Posterior cingulate gyrus (tissue), 11 donors: ENCODE measurements at regions not wholly inside any gene's neighbourhood (a gene's known extent, or its start where the extent isn't known, plus 50 kb on each side); places are given as distances from the start of the nearest gene placed in this dataset.
"Not testable (repeated sequence)": the region's sequence is repeated elsewhere in the genome, so short reads cannot be mapped to it uniquely, and the experiment has no call there.

ENCODE experiments used
- DNase-seq, 10 donors: peaks; one replicate each; pipeline versions ENCODE4 v3.0.0 to v3.0.0-alpha.2; 2020 to 2021; ENCODE audit warnings: mixed read lengths in 3 of 10
- intact Hi-C: fragments of 100-400 bp; cut with DNase I; formaldehyde crosslinking; loops from one replicate; pipeline ENCODE4 v1.15.1; 2023

GRCh38 chr2:180705551-180705950 is 274.9 kb upstream of the UBE2E3 start:
- intact Hi-C loops = no loop called here
- no peak for DNase-seq

DNA sequence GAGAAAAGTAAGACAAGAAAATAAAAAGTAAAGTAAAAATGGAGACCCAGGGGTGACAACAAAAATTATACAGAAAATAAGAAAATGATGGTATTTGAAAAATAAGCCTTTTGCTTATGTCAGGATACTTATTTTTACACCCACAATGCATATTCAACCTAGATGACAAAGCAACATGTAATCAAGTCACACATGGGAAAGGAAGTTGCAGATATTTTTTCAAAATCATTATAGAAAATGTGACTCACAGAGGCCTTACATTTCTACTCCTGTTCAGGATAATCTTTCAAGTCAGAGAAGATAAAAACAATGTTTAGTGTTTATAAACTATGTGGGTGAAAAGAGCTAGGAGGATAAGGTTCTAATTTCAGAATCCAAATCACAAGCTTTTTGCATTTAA is 275.3 kb upstream of the UBE2E3 start:
- intact Hi-C loops = no loop called here
- DNase-seq = no peak

GRCh38 chr2:180699657-180700361 is 280.6 kb upstream of the UBE2E3 start:
- DNase-seq = peak in 3 of 10 donors; percentile 29 to 74 (median 65)
- intact Hi-C loops = no loop called here

DNA sequence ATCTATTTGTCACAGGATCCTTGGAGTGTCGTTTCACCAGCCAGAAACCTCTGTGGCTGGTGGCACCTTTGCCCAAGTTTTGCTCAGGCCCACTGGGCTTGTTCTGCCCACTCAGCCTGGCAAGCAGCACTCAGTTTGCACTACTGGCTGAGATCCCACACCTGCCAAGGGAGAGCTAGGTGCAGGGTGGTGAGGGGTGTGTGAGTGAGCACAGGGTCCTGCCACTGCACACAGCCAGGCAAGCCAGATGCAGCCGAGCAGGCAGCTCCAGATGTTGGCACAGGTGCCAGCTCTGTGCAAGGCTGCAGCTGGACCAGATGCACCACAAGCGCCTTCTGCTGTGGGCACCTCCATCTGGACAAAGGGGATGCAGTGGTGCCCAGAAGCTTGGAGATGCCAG is 281.7 kb upstream of the UBE2E3 start:
- intact Hi-C loops = no loop called here
- peak in 3 of 10 donors; percentile 43 to 65 (median 48) for DNase-seq

DNA sequence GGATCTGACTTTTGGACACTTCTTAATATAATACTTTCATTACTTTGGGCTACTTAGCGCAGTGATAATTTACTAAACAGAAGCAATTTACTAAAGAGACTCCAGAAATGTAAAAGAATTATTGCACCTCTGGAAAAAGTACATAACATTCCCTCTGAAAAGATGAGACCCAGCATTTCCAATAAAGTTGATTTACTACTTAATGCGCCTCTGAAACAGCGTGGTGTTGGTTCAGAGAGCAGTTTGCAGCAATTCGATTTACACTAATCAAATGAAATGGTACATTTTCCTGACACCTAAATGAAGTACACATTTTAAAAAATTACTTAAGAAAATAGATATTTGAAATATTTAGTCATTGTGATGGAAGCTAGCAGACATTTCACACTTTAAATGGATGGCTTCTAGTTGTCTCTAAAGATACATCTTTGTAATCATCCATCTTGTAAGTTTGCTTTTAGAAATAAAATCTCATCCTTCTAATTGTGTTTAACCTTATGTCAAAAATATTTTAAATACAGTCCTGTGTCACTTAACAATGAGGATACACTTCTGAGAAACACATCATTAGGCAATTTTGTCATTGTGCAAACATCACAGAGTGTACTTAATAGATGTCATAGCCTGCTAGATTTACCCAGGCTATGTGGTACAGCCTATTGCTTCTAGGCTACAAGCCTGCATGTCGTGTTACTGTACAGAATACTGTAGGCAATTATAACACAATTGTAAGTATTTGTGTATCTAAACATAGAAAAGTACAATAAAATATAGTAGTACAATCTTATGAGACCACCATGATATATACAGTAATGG is 284.6 kb upstream of the UBE2E3 start:
- DNase-seq = no peak
- intact Hi-C loops = no loop called here

GRCh38 chr2:180694445-180695421 is 285.7 kb upstream of the UBE2E3 start:
- intact Hi-C loops = no loop called here
- DNase-seq = no peak

DNA sequence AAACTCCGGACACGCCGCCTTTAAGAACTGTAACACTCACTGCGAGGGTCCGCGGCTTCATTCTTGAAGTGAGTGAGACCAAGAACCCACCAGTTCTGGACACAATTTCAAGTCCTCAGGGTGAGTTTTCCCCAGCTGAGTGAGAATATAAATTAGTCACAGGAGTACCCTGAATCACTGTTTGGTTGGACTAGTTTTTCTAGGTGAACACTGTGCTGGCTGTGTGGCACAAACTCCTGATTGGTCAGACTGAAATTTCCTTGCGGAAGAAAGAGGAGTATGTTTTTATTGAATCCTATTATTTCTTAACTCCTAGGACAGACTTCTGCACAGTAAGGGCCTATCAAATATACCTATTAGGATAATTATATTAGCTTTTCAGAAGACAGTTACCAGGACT is 288.1 kb upstream of the UBE2E3 start:
- no peak for DNase-seq
- intact Hi-C loops = no loop called here

DNA sequence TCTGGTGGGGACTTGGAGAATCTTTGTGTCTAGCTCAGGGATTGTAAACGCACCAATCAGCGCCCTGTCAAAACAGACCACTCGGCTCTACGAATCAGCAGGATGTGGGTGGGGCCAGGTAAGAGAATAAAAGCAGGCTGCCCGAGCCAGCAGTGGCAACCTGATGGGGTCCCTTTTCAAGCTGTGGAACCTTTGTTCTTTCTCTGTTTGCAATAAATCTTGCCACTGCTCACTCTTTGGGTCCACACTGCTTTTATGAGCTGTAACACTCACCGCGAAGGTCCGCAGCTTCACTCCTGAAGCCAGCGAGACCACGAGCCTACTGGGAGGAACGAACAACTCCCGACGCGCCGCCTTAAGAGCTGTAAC is 288.6 kb upstream of the UBE2E3 start:
- intact Hi-C loops, DNase-seq: not testable (repeated sequence)

DNA sequence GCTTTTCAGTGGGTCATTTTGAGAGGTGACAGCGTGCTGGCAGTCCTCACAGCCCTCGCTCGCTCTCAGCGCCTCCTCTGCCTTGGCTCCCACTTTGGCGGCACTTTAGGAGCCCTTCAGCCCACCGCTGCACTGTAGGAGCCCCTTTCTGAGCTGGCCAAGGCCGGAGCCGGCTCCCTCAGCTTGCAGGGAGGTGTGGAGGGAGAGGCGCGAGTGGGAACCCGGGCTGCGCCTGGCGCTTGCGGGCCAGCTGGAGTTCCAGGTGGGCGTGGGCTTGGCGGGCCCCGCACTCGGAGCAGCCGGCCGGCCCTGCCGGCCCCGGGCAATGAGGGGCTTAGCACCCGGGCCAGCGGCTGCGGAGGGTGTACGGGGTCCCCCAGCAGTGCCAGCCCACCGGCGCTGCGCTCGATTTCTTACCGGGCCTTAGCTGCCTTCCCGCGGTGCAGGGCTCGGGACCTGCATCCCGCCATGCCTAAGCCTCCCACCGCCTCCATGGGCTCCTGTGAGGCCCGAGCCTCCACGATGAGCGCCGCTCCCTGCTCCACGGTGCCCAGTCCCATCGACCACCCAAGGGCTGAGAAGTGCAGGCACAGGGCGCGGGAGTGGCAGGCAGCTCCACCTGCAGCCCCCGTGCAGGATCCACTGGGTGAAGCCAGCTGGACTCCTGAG is 289.1 kb upstream of the UBE2E3 start:
- intact Hi-C loops = not testable (repeated sequence)
- DNase-seq = peak in 3 of 10 donors; percentile 50 to 75 (median 60)

- no peak for DNase-seq
- intact Hi-C loops = no loop called here
Observed at GRCh38 chr2:180690611-180691010, 289.8 kb upstream of the UBE2E3 start.

DNA sequence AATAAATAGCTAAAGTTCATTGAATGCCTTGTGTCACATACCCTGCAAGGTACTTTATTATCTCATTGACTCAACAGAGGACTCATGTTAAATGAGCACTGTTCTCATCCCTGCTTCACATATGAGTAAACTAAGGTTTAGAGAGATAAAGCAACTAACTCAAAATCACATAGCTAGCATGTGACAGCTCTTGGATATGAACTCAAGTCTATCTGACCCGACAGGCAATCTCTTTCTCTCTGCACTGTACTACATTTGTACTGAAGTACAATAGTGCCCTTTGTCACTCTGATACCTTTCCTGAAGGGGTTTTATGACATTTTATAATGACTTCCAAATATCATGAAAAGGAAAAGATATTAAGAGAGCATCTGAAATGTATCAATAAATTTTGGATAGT is 297.5 kb upstream of the UBE2E3 start:
- intact Hi-C loops = no loop called here
- no peak for DNase-seq

DNA sequence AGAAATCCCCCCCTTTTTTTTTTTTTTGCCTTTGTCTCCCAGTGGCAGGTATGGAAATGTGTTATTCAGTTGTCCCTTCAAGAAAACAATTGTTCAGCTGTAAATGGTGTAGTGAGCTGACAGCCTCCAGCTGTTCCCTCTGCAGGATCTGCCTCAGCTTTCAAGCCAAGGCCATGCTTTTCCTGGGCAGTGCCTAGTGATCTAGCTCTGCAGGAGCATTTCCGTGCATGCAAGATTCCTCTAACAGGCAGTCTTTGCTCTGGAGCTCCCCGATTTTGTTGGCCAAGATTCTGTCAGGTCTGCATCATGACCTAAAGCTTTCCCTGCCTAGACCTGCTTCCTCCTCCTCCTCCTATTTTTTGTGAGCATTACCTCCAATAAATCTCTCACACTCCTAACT is 300.7 kb upstream of the UBE2E3 start:
- DNase-seq = peak in 1 of 10 donors; percentile 25
- intact Hi-C loops = no loop called here

DNA sequence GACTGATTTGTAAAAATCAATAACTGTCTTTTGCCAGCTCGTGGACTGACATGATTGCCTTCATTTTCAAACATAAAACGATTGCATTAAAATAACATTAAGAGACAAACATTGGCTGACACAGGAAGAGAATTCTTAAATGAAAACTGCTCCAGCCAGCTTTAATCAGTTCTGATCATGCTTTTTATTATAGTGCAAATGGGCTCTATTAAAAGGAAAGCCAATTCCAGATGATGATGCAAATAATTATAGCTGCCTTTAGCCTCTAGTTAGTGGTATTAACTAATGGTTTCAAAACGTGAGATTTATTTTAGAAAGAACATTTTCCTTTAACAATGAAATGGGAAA is 301.8 kb upstream of the UBE2E3 start:
- no peak for DNase-seq
- intact Hi-C loops = no loop called here

DNA sequence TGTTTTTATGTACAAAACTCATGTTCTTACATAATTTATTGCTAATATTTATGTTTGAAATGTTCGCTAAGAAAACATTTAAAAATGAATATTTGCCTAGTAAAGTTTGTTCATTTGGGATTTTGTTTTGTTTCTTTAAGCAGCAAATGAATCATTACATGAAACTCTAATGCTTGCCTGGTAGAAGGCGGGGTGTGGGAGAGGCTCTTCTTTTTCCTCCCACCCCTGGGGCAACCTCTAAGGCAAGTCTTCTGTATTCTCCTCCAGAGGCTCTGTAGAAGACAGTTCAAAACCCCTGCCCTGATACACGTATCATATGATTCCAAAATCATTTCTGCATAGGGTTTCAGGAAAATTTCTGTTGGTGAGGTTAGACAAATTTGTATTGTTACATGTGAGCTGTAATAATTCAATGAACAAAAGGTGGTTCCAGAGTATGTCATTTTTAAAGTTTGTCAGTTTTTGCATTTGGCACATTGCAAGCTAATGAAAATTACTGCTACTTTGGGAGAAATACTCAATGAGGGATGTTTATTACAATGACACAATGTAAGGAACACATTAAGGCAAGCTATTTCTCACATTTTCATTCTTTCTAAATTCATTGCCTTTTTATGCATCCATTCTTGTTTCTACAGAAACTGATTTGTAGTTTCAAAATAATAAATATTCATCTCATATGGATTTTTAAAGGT is 302.3 kb upstream of the UBE2E3 start:
- intact Hi-C loops = no loop called here

DNA sequence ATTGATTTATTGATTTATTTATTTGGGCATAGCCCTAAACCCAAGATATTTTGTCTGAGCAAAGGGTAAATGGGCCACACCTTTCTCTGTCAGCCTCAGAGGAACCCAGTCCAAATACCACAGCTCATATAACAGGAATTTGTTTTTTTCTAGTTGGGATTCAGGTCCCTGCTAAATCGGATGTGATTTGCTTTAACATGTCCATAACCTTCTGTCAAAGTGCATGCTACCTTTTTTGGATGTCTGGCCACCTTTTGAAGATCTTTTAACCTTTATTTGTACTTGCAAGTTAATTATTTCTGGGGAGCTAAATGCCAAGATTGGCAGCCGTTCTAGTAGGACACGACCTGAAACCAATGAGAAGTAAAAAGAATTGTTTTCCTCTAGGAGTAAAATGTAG is 303.2 kb upstream of the UBE2E3 start:
- intact Hi-C loops = no loop called here

More for the DNA sequence above, 302.3 kb upstream of the UBE2E3 start:
- DNase-seq = no peak

GRCh38 chr2:180676520-180677025 is 303.8 kb upstream of the UBE2E3 start:
- intact Hi-C loops = no loop called here

More for the DNA sequence above, 303.2 kb upstream of the UBE2E3 start:
- no peak for DNase-seq

DNA sequence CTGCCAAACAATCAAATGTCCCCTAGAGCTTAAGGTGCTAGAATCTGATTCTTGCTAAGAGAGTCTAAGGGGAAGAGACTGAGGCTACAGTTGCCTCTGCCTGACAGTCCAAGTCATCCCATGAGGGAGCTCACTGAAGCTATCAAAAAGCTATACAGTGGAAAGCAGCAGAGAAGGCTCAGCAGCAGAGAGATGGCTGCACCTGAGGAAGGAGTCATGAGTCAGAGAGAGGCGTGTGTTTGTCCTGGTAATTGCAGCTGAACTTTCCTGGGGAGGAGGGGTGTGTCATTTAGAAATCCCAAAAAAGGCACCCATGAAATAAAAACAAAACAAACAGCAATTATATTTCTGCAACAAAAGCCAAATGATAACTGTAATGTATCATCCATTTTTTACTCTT is 305.2 kb upstream of the UBE2E3 start:
- intact Hi-C loops = no loop called here
- DNase-seq = no peak

More at GRCh38 chr2:180676520-180677025, 303.8 kb upstream of the UBE2E3 start:
- DNase-seq = no peak

- intact Hi-C loops = no loop called here
- no peak for DNase-seq
Observed at GRCh38 chr2:180672377-180672776, 308.0 kb upstream of the UBE2E3 start.

GRCh38 chr2:180670302-180671003 is 310.0 kb upstream of the UBE2E3 start:
- intact Hi-C loops = no loop called here
- DNase-seq = no peak
